Stimulated activated naive B cell treated with anti-CD40 and anti-IgM and Interleukin-4, amounts not matched to agents 10 μg/mL and 1 μg/mL and 100 μg/mL, for 72 hours (primary cell): ENCODE measurements at regions not wholly inside any gene's neighbourhood (a gene's known extent, or its start where the extent isn't known, plus 50 kb on each side); places are given as distances from the start of the nearest gene placed in this dataset.

ENCODE experiments used
- ATAC-seq, 2 donors: fragments of 150-1000 bp; cut with Tn5 transposase; replicated peaks; 2 replicates each; pipeline ENCODE4 v1.10.0; 2021; ENCODE audit warnings: moderate library complexity in 1 of 2
- DNase-seq: peaks from one replicate; pipeline ENCODE4 v3.0.0; 2021
- H3K27ac Mint-ChIP-seq: one replicate; pipeline ENCODE4 v1.8.0; 2022; ENCODE audit warnings: mild to moderate bottlenecking, mixed read lengths
- H3K27me3 Mint-ChIP-seq, 2 donors: one replicate each; pipeline ENCODE4 v1.8.0; 2022; ENCODE audit warnings: mixed read lengths in 2 of 2
- H3K36me3 Mint-ChIP-seq, 2 donors: one replicate each; pipeline ENCODE4 v1.8.0; 2022; ENCODE audit warnings: mixed read lengths in 2 of 2, mild to moderate bottlenecking in 1 of 2
- H3K4me1 Mint-ChIP-seq, 2 donors: one replicate each; pipeline ENCODE4 v1.8.0; 2022; ENCODE audit warnings: mixed read lengths in 2 of 2, mild to moderate bottlenecking in 1 of 2
- H3K4me3 Mint-ChIP-seq, 2 donors: one replicate each; pipeline ENCODE4 v1.8.0; 2022; ENCODE audit warnings: mild to moderate bottlenecking in 2 of 2, mixed read lengths in 2 of 2, moderate library complexity in 1 of 2
- H3K9me3 Mint-ChIP-seq, 2 donors: one replicate each; pipeline ENCODE4 v1.8.0; 2022; ENCODE audit warnings: mixed read lengths in 2 of 2, mild to moderate bottlenecking in 1 of 2

DNA sequence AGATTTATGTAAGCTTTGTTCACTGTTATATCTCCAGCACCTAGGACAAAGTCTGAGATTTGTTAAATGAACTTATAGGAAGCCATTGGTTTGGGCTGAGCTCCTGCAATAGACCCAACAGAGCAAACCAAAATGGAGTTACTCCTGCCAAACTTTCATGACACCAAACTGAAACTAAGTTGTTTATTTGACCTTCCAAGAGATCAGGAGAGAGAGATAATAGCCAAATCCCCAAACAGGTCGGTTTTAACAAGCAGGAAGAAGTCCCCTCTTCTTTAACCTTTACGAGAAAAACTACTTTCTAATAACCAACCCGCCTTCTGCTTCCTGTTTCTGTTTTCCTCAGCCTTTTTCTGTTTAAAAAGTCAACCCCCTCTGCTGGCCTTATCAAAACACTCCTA lies 54.9 kb upstream of the ATP12A start:
- Mint-ChIP-seq H3K27me3 (no peaks in the 10 kb centered on the region), H3K4me3 (no peak overlapping the region), H3K36me3 (peaks cover 0 to 2% of the 10 kb centered on the region in 2 donors), H3K4me1 (peaks cover 17 to 27% of the 10 kb centered on the region in 2 donors), H3K27ac (peak overlapping the region; percentile 20), H3K9me3 (no peaks in the 10 kb centered on the region)
- peak; percentile 83 to 84 for ATAC-seq
- no peak for DNase-seq

DNA sequence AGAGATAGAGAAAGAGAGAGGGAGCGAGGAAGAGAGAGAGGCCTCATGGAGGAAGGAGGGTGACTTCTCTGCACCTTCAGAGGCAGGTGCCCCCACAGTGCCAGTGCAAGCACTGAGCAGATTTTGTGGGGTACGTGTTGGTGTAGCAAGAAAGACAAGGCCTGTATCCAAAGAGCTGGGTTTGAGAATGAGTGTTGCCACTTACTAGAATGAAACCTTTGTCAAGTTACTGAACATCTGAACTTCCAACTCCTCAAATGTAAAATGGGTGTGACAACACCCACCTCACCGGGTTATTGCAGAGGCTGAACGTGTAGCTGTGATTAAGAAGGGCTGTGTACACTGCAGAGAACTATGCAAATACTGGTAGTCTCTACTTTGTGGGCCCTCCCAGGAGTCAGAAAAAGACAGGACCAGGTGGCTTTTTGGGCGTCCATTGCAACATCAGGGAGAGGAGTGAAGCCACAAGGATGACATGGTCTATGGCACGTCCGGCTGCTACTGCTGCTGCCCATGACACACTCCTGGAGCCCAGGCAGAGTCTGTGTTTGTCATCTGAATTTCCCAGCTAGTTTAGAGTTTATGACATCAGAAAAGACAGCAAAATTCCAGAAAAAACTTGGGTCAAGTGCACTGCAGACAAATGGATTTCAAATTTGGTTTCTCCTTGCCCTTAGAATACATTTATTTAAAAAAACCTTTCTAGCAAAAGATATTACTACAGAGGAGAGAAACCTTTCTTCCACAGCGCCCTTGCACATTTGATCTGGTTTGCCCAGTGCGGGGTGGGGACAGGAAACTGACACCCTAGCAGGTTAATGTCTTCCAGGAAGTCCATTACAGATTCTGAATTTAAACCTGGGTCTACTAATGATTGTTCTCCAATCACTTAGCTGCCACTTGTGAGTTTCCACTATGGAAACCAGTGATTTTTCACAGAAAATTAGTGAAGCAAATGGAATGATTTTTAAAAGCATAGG lies 54.0 kb upstream of the ATP12A start:
- DNase-seq, result no peak
- Mint-ChIP-seq H3K27ac (no peak overlapping the region), H3K4me1 (peaks cover 25 to 35% of the 10 kb centered on the region in 2 donors), H3K4me3 (no peak overlapping the region), H3K36me3 (peaks cover 0 to 2% of the 10 kb centered on the region in 2 donors), H3K9me3 (no peaks in the 10 kb centered on the region), H3K27me3 (no peaks in the 10 kb centered on the region)
- peak; percentile 40 to 44 for ATAC-seq

DNA sequence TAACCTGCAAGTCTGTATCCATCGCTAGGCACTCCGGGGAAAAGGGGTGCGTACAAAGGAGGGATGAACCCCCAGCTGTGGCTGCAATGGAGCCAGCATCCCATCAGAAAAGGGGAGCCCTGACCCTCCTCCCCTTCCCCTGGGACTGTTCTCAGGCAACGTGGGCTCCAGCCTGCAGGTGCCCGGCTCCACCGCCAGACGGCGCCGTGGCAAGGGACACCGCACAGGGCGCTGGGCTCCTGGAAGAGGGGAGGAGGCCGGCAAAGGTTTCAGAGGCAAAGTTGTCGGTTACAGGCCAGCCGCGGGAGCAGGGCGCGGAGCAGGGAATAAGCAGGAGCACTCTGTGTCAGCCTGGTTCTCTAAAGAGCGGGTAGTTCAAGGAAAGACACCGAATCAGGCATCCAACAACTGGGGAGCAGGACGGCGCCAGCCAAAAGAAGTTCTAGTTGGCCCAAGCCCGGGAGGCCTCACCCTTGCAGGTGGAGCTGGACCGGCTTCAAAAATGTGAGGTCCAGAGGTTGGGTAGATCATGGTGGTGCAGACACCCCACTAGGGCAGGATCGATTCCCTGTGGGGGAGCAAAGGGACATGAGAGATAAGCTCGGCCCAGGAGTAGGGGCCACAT lies 53.0 kb upstream of the ATP12A start:
- Mint-ChIP-seq H3K27me3 (no peaks in the 10 kb centered on the region), H3K4me1 (peaks cover 25 to 35% of the 10 kb centered on the region in 2 donors), H3K4me3 (no peak overlapping the region), H3K27ac (no peak overlapping the region), H3K9me3 (no peaks in the 10 kb centered on the region), H3K36me3 (peaks cover 0 to 2% of the 10 kb centered on the region in 2 donors)
- ATAC-seq (no peak), DNase-seq (no peak)

DNA sequence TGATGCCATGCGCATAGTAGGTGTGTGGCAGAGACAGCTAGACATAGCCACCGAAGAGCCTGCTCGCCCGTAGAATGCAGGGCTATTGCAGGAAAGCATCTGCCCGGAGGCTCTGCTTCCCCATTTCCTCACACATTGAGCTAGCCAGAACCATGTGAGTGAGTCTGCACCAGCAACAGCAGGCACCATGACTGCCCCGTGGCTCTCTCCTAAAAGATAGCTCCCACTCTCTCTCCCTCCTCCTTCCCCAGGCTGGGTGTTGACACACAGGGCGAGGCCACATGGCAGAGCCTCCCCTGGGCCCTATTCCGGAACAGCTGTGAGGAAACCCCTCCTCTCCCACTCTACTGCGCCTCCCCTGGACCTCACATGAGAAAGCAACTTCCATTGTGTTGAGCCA lies 52.3 kb upstream of the ATP12A start:
- H3K27me3 Mint-ChIP-seq, result no peaks in the 10 kb centered on the region
- peaks cover 0 to 2% of the 10 kb centered on the region in 2 donors for H3K36me3 Mint-ChIP-seq
- no peak for DNase-seq
- no peak overlapping the region for H3K4me3 Mint-ChIP-seq
- no peak for ATAC-seq
- H3K27ac Mint-ChIP-seq, result no peak overlapping the region
- no peaks in the 10 kb centered on the region for H3K9me3 Mint-ChIP-seq
- H3K4me1 Mint-ChIP-seq, result peaks cover 25 to 35% of the 10 kb centered on the region in 2 donors

DNA sequence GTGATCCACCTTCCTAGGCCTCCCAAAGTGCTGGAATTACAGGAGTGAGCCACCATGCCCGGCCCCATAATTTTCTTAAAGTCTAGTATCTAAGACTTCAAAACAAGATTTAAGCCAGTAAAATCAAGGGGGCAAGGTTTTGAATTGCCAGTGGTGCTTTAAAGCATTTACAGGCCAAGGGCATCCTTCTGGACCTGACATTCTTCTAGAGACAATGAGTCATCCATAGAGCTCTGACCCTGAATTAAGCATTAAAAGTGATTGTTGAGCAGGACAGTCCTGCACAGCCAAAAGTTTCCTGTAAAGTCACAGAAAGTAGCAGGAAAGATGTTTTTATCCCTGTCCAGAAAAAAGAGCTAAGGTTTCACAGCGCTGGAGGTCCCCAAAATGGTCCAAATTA lies 50.9 kb upstream of the ATP12A start:
- peaks cover 25 to 32% of the 10 kb centered on the region in 2 donors for H3K4me1 Mint-ChIP-seq
- peaks cover 0 to 2% of the 10 kb centered on the region in 2 donors for H3K36me3 Mint-ChIP-seq
- no peaks in the 10 kb centered on the region for H3K9me3 Mint-ChIP-seq
- no peak overlapping the region for H3K27ac Mint-ChIP-seq
- H3K4me3 Mint-ChIP-seq, result no peak overlapping the region
- DNase-seq, result no peak
- no peak for ATAC-seq
- no peaks in the 10 kb centered on the region for H3K27me3 Mint-ChIP-seq

DNA sequence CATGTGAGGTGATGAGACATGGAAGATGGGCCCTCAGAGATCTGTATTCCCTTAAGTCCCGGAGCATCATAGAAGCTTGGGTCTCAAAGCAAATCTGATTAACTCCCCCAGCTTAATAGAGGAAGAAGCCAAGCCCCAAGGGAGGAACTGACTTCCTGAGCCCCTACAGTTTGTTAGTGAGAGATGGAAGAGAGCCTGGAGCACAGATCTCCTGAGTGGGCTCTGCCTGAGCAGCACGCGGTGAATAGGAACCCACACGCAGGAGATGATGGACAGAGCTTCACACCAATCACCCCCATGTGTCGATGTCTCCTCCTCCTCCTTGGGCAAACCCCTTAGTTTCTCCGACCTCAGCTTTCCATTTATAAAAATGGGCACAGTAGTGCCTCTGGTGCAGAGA lies 50.1 kb upstream of the ATP12A start:
- Mint-ChIP-seq H3K27ac (no peak overlapping the region), H3K9me3 (no peaks in the 10 kb centered on the region), H3K27me3 (no peaks in the 10 kb centered on the region), H3K4me1 (peaks cover 20 to 24% of the 10 kb centered on the region in 2 donors), H3K4me3 (no peak overlapping the region), H3K36me3 (no peaks in the 10 kb centered on the region)
- DNase-seq (no peak), ATAC-seq (no peak)
